ENCODE measurements at regions not wholly inside any gene's neighbourhood (a gene's known extent, or its start where the extent isn't known, plus 50 kb on each side); places are given as distances from the start of the nearest gene placed in this dataset.

DNA sequence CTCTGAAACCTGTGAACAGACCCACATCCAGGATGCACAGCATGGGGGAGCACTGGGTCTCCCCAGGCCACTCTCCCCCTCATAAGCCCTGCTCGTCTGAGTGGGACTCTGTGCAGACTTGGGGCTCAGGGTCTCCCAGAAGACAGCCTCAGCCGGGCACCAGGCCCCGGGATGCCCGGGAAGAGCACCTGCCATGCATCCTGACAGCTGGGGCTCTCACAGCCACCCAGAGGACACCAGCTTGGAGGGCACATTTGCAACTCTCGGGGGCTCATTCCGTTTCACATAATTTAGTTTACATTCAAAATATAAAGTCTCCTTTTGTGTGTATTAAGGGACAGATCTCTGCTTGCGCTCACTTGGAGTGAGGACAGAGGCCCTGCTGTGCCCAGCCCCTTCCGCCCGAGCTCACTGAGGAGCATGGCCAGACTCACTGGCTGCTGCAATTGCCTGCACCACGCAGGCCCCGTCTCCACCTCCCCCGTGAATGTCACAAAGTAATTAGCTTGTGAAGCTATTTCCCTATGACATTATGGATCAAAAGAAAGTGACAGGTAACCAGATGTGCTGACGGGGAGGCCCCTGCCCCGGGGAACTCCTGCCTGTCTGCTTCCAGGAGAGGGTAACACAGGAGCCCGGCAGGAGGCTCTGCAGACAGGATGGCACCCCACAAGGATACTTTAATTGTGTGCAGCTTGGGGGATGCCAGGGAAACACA lies 275.6 kb downstream of the BRD1 start:
- H2AFZ ChIP-seq (replicated peaks; ENCODE audit: low read length, poor library complexity), result no peak overlapping the region
- H4K5ac ChIP-seq (ENCODE audit: low read depth, low read length), result no peak overlapping the region
- no peak overlapping the region for H4K91ac ChIP-seq (ENCODE audit: insufficient read depth, low read depth, low read length)
- H3K9ac ChIP-seq (ENCODE audit: low read depth, low read length), result no peak overlapping the region
- H3K4me2 ChIP-seq (ENCODE audit: low read depth, low read length), result no peak overlapping the region
- no peak overlapping the region for H2BK120ac ChIP-seq (ENCODE audit: low read depth, low read length)
- CTCF ChIA-PET, result no interaction called here
- dilution Hi-C loops (cut with HindIII; ENCODE audit: low sequenced_read_pairs, unreplicated experiment) (no loop called here), intact Hi-C loops (cut with micrococcal nuclease) (no loop called here), in situ Hi-C loops (cut with MboI; ENCODE audit: low sequenced_read_pairs) (no loop called here)
- no peaks in the 10 kb centered on the region for H3K36me3 ChIP-seq (ENCODE audit: control insufficient read depth, insufficient read depth, low read length)
- no peak overlapping the region for H3K4me3 ChIP-seq (ENCODE audit: insufficient read depth, low read depth, low read length)
- H3K27ac ChIP-seq (ENCODE audit: insufficient read depth, low read length), result no peak overlapping the region
- H3K79me1 ChIP-seq (ENCODE audit: low read depth in 1 of 2, low read length in 2 of 2), result no peaks in the 10 kb centered on the region
- POLR2A ChIA-PET (ENCODE audit: unreplicated experiment), result no interaction called here
- no peak overlapping the region for H2BK5ac ChIP-seq (ENCODE audit: low read depth, low read length, poor library complexity, severe bottlenecking)
- no peak overlapping the region for H3K56ac ChIP-seq (ENCODE audit: extremely low read depth, insufficient read depth, low read length)
- H3K9me3 ChIP-seq (ENCODE audit: control insufficient read depth, insufficient read depth, low read length), result peaks cover 72% of the 10 kb centered on the region
- no peak overlapping the region for H4K8ac ChIP-seq (ENCODE audit: low read depth in 2 of 2, low read length in 2 of 2)
- H2AK9ac ChIP-seq (replicated peaks; ENCODE audit: low read depth, low read length, poor library complexity), result no peak overlapping the region
- H4K20me1 ChIP-seq (ENCODE audit: insufficient read depth, low read length), result no peaks in the 10 kb centered on the region
- BruUV-seq (replicated peaks), result no TSS peak
- DNase-seq (no peak), ATAC-seq (ENCODE audit: low read depth) (no peak)
- no peaks in the 10 kb centered on the region for H3K4me1 ChIP-seq (ENCODE audit: control insufficient read depth, insufficient read depth, low read length)
- WGBS, 2 experiments (ENCODE audit: extremely low coverage in 2 of 2, insufficient read length in 1 of 2), result 44% methylated on average over 3 of the region's 15 CpGs; no CpG with 5 or more reads in 1 of the 2 experiments
- no peak overlapping the region for H3K23ac ChIP-seq (ENCODE audit: low read depth, low read length)
- no peak for TF ChIP-seq RAD21 (IDR thresholded peaks at IDR 0.05; ENCODE audit: low read length)
- TF ChIP-seq, protein P1, sequence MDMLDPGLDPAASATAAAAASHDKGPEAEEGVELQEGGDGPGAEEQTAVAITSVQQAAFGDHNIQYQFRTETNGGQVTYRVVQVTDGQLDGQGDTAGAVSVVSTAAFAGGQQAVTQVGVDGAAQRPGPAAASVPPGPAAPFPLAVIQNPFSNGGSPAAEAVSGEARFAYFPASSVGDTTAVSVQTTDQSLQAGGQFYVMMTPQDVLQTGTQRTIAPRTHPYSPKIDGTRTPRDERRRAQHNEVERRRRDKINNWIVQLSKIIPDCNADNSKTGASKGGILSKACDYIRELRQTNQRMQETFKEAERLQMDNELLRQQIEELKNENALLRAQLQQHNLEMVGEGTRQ (IDR thresholded peaks at IDR 0.05; ENCODE audit: low read depth, low read length), result no peak
- TF ChIP-seq, protein P2, sequence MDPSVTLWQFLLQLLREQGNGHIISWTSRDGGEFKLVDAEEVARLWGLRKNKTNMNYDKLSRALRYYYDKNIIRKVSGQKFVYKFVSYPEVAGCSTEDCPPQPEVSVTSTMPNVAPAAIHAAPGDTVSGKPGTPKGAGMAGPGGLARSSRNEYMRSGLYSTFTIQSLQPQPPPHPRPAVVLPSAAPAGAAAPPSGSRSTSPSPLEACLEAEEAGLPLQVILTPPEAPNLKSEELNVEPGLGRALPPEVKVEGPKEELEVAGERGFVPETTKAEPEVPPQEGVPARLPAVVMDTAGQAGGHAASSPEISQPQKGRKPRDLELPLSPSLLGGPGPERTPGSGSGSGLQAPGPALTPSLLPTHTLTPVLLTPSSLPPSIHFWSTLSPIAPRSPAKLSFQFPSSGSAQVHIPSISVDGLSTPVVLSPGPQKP (IDR thresholded peaks at IDR 0.05; ENCODE audit: borderline replicate concordance, low read depth, low read length), result no peak
- TF ChIP-seq, protein P3, sequence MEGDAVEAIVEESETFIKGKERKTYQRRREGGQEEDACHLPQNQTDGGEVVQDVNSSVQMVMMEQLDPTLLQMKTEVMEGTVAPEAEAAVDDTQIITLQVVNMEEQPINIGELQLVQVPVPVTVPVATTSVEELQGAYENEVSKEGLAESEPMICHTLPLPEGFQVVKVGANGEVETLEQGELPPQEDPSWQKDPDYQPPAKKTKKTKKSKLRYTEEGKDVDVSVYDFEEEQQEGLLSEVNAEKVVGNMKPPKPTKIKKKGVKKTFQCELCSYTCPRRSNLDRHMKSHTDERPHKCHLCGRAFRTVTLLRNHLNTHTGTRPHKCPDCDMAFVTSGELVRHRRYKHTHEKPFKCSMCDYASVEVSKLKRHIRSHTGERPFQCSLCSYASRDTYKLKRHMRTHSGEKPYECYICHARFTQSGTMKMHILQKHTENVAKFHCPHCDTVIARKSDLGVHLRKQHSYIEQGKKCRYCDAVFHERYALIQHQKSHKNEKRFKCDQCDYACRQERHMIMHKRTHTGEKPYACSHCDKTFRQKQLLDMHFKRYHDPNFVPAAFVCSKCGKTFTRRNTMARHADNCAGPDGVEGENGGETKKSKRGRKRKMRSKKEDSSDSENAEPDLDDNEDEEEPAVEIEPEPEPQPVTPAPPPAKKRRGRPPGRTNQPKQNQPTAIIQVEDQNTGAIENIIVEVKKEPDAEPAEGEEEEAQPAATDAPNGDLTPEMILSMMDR (conservative IDR thresholded peaks at IDR 0.05; ENCODE audit: low read depth, low read length), result no peak
- H3K27me3 ChIP-seq (ENCODE audit: control insufficient read depth, insufficient read depth, low read length), result no peaks in the 10 kb centered on the region
- no peak overlapping the region for H3K4ac ChIP-seq (ENCODE audit: low read depth, low read length)
- no peak overlapping the region for H3K18ac ChIP-seq (ENCODE audit: low read depth, low read length)
- no peak overlapping the region for H2BK20ac ChIP-seq (ENCODE audit: low read depth, low read length)
- no peaks in the 10 kb centered on the region for H3K9me1 ChIP-seq (ENCODE audit: insufficient read depth, low read length)
- no peak overlapping the region for H2BK15ac ChIP-seq (ENCODE audit: low read depth, low read length)
- no peak overlapping the region for H3K14ac ChIP-seq (replicated peaks; ENCODE audit: low read depth, low read length)
- H2AK5ac ChIP-seq (ENCODE audit: low read depth, low read length), result no peak overlapping the region

All from IMR-90 (cell line).